SH-SY5Y (cell line): ENCODE measurements at regions not wholly inside any gene's neighbourhood (a gene's known extent, or its start where the extent isn't known, plus 50 kb on each side); places are given as distances from the start of the nearest gene placed in this dataset.

Source experiments
- GATA2 ChIP-seq: IDR thresholded peaks from 2 replicates; pipeline ENCODE4 v1.6.1; 2011; ENCODE audit warnings: mild to moderate bottlenecking, low read depth, low read length
- GATA3 ChIP-seq: IDR thresholded peaks from 2 replicates; pipeline ENCODE4 v1.6.1; 2011; ENCODE audit warnings: low read depth, mild to moderate bottlenecking, low read length, moderate library complexity

- TF ChIP-seq GATA2 (no peak), GATA3 (no peak)
These were observed 143.5 kb upstream of the ESRRG start for GRCh38 chr1:216866714-216867113.
